Stimulated activated CD4-positive, alpha-beta T cell treated with anti-CD3 and anti-CD28 coated beads, TNF-alpha, amount 100 ng/mL, for 4 hours (primary cell): ENCODE measurements at regions not wholly inside any gene's neighbourhood (a gene's known extent, or its start where the extent isn't known, plus 50 kb on each side); places are given as distances from the start of the nearest gene placed in this dataset.

Source experiments
- DNase-seq, 3 experiments: peaks; one replicate each; pipeline ENCODE4 v3.0.0-alpha.2; 2020; ENCODE audit warnings: low read depth in 3 of 3

DNA sequence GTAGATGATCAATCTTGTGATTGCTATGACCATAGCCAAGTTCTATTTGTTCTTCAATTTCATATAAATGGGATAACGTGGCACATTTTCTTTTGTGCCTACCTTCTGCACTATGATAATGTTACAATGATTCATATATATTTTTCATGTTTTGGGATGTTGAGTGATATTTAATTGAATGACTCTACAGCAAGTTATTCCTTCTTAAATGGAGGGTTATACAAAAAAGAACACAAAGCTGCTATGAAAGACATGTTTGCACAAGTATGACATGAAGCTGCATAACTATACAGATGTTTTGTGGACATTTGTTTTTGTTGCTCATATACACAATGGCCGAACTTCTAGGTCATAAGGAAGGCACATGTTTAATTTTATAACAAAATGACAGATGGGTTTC lies 356.2 kb downstream of the CBLN2 start:
- DNase-seq: no peak

DNA sequence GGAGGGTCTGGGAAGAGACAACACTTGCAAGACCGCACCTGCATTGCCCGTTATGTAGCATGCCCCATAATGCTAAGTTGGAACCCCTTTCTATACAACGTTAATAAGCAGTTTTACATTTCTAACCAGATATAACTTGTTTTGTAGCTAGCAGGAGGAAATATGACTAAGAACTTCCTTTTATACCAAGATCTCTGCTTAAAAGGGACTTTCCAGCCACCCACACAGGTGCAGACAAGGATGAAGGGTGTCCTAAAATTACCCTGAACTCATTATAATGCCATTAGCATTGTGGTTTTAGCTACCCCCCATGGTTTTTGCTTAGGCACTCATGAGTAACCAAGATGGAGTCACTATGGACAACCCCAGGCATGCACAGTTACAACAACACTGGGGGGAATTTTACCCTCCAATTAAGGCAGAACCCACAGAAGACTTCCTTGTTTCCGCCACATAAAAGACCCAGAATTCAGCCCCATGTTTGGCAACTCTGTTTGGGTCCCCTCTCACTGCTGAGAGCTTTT lies 362.8 kb downstream of the CBLN2 start:
- DNase-seq: no peak

DNA sequence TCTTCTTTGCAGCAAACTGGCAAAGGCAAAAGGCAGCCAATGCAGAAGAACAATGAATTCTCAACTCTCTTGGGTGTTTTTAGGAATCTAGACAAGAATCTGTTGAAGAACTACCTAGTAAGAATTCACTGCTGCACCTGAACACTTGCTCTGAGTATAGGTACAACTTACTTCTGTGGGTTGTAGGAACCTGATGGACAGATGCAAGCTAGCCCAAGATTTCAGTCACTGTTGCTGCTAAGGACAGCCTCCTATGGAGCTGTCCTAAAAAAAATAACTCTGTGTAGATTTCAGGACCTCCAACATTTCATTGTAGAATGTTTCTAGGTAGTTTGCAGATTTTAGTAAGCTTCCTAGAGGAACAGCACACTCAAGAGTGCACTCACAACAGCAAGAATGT lies 363.5 kb downstream of the CBLN2 start:
- no peak for DNase-seq

DNA sequence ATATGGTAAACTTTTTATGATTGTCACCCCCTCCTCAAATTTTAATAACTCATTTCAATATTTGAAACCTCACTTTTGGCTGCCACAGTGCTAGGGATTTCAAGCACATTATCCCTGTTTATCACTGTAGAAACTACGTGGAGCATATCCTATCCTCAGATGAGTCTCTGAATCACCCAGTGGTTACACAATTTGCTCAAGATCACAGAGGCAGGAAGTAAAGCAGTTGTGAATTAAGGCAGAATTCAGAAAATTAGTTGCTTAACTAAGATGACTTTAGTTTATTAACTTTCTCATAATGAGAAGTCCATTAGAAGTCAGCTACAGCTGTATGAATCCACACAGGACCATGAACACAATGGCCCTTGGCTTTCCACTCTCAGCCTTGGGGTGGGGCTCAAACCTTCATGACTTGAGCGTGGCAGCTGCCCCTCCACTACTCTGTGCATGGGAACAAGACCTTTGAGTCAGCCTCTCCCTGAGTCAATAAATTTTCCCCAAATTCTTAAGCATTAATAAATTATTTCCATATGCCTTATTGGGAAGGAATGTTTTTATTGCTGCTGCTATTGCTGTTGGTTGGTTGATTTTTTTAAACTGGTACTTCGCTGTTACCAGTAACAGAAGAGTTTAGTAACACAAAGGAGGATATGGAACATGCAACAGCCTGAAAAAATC lies 369.0 kb downstream of the CBLN2 start:
- no peak for DNase-seq

DNA sequence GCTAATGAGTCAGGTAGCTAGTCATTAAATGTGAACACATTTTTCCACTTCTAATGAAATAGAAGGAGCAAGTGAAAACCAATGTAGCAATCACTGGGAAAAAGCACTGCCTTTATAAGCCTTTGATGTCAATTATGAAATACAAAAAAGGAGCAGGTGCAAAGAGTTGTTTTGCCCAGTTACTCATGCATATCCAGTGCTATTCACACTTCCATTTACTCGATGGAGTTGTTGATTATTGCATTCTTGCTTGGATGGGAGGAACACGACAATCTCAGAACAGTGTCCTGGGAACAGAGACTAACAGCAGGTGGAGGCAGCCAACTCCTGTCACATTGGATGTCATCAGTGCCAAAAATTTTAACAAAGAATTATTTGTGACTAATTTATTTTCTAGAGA lies 372.5 kb downstream of the CBLN2 start:
- DNase-seq: no peak

DNA sequence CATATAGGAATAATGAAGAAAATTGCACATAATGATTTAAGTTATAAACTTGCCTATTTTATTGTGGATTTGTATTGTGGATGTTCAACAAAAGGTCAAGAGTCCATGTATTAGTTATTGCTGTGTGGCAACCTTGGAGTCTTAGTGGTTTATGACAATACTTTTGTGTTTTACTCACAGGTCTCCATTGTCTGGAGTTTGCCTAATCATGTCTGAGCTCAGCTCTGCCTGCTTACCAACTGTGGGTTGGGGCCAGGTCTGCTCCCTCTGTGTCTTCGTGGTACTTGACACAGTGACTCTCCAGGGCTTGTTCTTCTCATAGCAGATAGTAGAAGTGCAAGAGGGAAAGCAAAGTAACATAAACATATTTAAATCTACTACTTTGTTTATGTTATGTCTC lies 382.5 kb downstream of the CBLN2 start:
- DNase-seq: no peak

DNA sequence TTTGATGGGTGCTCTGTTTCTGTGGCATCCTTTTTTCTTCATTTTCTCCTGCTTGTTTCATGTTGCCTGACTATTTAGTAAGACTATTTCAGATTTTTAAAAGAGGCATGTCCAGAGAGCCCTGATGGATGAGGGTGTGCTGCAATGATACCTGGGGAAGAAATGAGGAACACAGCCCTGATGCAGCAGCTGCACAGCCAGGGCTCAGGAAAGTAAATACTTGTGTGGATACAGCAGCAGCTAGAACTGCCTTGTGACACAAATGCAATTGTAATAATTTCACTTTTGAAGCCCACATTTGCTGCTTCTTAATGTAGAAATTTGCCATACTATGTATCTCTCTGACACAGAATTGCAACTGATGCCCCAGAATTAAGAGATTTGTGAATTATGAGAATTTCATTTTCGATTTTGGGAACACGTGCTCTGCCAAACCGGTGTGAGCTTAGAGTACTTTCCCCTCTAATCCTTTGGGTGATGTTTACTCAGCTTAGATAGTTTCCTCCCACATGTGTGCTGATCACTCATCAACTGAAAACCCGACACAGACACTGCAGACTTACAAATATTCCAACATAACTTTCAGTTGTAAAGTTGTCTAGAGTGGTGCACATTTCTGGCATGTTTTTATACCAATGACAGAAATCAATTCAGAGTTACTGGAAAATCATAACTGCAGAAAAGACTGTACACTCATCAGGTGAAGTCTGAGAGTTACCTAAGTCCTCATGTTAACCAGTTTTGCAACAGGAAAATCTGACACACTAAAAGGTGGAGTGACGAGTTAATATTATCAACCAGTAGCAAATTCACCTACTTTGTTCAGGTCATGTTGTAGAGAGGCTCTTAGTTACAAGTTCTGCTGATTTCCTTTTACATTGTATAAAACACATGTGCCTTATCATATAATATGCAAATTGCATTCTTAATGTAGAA lies 383.4 kb downstream of the CBLN2 start:
- DNase-seq: no peak

DNA sequence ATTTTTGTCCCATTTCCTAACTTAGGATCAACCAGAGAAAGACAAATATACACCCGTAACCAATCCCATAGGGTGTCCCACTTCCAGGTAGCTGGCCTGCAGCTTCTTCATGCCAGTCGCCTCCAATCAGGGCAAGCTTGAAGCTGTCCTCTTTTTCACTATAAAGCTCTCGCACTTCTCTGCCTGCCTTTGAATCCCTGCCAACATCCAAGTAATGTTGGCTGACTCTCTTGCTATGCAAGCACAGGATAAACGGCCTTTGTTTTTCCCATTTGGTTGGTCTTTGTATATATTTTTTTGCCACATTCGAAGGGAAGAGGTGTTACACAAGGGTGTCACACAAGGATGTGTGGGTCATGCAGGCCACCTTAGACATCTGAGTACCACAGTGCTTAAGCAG lies 388.8 kb downstream of the CBLN2 start:
- DNase-seq: no peak

DNA sequence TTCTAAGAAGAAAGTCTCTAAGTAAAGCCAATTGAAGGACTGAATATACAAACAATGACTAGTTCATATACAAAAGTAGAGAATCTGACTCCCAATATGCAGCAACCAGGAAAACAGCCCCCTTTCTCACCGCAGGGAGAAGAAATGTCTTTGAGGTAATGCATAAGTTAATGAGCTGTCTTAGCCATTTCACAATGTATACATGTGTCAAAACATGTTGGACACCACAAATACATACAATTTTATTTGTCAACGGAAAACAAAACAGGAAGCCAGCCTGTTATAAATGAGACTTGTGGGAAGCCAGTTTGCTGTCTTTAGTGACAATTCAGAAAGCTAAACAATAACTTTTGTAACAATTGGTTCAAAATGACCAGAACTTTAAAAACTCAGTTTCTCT lies 389.2 kb downstream of the CBLN2 start:
- no peak for DNase-seq

DNA sequence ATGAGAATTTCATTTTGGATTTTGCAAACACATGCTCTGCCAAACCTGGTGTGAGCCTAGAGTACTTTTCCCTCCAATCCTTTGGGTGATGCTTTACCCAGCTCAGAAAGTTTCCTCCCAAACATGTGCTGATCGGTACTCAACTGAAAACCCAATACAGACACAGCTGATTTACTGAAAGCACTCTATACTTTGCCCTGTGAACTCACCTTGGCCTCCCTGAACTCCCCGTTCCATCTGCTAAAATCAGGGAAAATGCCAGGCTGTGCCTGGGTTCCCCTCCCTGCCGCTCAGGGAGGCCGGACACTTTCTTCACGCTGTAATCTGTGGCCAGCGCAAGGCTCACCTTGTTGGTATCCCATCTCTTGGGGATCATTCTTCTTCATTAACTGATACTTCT lies 391.2 kb downstream of the CBLN2 start:
- no peak for DNase-seq

DNA sequence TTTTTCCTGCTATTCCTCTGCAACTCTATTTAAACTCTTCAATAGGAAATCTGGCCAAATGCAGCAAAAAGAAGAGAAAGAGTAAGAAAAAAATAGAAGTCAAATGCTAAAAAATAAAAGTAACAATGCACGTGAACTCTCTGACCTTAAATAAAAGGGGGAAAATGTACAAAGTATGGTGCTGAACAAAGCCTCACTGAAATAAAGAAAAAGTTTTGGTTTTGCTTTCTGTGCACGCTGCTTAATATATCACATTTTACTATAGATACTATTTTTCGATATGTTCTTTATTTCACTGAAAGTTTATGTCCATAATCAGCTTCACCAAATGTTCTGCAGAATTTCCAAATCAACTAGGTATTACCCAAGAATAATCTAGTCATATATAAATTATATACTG lies 396.3 kb downstream of the CBLN2 start:
- DNase-seq: no peak

DNA sequence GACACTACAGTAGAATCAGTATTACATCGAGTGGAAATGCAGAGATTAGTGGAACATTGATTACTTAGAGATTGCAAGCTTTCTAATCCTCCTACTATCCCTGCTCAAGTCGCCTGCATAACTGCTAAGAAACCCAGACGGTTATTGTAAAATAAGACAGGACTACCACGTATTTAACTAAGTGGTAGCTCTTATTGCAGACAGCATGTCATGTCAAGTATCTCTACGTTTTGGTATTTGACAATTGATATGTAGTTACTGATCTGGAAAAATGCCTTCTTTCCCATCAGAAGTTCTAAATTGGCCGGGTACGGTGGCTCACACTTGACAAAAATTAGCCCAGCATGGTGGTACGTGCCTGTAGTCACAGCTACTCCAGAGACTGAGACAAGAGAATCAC lies 404.1 kb downstream of the CBLN2 start:
- DNase-seq: no peak

DNA sequence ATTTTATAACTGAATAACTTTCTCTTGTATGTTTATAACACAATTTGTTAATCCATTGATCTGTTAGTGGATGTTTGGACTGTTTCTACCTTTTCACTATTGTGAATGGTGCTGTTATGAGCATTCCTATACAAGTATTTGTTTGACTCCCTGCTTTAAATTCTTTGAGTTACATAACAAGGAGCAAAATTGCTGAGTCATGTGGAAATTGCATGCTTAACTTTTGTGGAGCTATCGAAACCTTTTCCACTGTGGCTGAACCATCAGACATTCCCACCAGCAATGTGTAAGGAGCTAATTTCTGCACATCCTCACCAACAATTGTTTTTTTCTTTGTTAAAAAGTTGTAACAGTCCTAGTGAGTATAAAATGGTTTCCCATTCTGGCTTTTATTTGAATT lies 415.5 kb downstream of the CBLN2 start:
- no peak for DNase-seq

DNA sequence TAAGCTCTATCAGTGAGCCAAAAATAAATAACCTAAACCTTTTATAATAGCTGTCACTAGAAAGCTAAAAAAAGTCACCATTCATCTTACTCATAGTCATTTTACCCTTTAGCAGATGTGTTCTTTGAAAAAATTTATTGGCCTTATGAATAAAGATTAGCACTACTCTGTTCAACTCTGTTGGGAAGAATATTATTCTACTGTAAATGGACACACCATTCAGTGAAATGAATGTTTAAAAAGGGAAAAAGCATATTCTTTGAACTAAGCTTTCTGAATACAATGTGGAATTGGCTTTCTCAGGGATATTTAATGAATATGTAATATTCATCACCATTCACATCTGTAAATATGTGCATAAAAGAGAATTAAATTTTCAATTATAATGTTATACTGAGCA lies 422.0 kb downstream of the CBLN2 start:
- no peak for DNase-seq

DNA sequence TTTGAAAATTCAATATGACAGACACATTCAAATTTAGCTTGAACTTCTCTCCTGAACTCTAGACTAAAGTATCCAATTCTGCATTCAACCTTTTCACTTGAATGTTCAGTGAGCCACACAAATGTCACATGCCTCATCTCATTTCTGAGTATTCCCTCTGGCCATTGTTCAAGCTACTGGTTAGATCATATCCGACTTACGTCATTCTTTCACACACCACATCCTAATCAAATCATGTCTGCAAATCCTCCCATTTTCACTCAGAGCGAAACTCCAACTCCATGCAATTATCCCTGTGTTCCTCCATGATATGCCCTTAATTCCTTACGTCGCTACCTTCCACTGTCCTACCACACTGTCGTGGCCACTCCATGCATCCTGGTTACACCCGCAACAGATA lies 425.1 kb downstream of the CBLN2 start:
- no peak for DNase-seq

DNA sequence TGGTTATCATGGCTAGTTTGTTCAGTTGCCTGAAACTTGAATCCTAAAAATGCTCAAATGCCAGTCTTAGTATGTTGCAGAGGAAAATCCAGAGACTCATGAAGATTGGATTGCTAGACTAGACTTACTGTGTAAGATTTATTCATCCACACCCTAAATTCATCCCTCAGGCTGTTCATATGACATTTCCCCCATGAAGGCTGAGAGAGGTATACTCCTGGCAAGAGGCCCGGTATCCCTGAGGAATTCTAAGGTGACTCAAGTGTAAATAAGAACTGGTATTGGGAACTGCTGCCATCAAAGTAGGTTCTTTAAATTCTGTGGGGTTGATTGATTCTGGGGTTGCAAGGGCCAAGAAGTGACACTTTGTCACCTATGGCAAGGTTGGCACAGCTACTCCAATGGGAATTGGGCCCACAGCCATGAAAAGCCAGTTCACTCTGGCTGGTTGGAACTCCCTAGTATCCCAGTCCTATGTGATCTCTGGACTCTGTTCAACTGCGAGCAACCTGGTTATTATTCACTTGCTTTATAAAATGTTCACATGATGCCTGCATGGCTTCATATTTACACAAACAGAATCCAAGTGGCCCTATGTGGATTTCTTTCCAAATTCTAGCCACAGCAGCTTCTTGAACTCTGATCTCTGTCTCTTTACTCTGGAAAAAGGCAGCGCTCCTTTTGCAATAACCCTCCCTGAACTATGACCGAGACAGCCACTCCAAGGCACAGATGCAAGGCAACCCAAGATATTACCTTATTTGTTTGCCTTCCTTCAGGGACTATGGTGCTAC lies 429.1 kb downstream of the CBLN2 start:
- no peak for DNase-seq

DNA sequence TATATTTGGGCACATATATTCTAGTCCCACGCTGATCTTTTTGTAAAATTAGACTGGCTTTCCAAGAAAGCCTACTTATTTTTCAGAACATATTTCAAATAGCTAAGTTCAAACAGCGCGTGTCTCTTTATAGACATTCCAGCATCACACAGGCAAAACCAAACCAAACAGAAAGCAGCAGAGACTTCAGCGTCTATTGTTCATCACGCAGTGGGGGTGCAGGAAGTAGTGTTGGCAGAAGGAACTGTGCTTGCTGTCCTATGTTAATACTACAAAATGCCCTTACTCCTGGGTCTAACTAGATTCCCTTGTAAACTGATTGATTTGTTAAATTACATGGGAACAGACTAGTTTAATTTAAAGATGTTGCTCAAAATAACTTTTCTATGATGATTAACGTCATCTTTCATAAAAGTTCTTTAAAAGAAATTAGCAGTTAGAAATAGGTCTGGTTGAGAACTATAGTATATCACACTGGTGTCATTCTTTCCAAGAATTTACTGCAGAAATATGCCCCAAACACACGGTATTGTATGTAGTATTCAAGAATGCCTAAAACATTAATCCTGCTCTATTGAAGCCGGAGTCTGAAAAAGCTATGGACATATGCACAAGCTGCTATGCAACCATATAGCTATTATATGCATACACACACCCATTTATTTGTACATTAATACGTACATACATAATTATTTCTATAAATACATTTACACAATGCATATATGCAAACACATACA lies 436.3 kb downstream of the CBLN2 start:
- no peak for DNase-seq

DNA sequence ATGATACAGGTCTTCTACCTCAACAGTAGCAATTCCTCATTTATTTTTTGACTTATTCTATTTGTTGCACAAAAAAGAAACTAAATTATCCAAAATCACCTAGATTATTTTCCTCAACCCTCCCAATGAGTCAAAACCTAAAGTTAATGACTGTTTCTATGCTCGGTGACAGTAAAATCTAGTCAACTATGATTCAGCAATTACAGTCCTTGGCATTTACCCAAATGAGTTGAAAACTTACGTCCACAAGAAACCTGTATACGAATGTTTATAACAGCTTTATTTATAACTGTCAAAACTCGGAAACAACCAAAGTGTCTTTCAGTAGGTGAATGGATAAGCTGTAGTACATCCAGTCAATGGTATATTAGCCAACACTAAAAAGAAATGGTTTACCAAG lies 439.3 kb downstream of the CBLN2 start:
- DNase-seq: no peak

DNA sequence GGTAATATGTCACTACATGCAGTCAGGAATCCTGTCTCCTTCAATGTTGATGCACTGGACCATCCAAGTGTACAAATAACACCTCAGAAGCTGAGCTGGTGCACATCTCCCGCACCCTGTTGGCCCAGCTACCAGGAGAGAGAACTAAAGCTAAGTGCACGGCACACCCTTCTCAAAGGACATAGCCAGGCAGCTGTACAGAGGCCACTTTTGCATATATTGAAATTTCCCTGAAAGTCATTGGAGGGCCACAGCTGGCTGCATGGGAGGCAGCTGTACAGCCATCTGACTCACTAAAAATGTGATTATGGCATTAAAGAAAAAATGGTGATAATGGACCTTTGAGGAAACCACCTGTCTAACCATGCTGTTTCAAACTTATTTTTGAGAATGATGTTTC lies 441.7 kb downstream of the CBLN2 start:
- no peak for DNase-seq

DNA sequence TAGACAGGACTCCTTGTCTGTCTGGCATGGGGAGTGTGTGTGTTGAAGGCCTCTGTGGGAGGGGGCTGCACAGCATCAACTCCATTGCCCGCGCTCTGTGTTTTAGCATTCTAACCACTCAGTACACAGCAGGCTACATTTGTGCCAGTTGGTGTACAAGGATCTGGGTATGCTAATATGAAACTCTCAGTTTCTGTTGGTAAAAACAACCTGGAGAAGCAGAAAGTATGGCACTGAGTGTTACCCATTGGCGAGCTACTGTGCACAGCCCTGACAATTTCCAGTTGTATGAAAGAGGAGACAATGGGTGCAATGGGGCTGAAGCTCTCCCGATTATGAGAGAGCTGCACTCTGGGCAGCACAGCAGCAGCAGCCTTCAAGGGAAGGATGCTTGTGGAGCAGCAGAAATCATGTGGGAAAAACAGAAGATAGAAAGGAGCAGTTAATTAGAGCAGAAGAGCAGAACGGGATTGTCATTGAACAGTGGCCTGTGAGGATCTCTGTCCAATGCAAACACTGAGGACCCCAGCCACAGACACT lies 443.6 kb downstream of the CBLN2 start:
- DNase-seq: no peak

DNA sequence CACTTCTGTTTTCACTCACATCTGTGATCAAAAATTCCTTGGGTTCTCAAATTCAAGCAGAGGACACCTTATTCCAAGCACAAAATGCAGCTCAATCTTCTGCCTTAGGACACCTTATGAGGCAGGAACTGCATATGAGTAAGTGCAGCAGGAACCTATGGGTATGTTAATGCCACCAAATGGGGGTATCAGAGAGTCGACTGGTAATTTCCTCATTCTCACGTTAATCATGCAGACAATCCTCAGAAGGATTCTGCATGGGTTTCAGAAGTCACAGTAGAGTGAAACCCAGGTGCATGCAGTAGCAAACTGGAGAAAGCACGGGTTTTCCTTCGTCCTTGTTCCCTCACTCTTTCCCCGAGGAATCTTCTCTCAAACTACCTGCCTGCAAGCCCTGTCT lies 452.8 kb downstream of the CBLN2 start:
- no peak for DNase-seq
